Smooth muscle cell (in vitro differentiated cells): ENCODE measurements at regions not wholly inside any gene's neighbourhood (a gene's known extent, or its start where the extent isn't known, plus 50 kb on each side); places are given as distances from the start of the nearest gene placed in this dataset.

Experiments
- DNase-seq: peaks from one replicate; lab custom pipeline; 2025; ENCODE audit not compliant: unreplicated experiment; lab: John Stamatoyannopoulos, UW
- H2AFZ ChIP-seq: fragments of 200-600 bp; sonication (generic); 2 replicates; pipeline ENCODE4 v1.6.0; 2016; ENCODE audit warnings: antibody characterized with exemption, low read depth, mild to moderate bottlenecking
- H3F3A ChIP-seq: fragments of 200-600 bp; sonication (generic); 2 replicates; pipeline ENCODE4 v1.6.0; 2017; ENCODE audit warnings: antibody characterized with exemption, low read depth
- H3K27ac ChIP-seq: fragments of 200-600 bp; sonication (generic); 2 replicates; pipeline ENCODE4 v1.5.1; 2016; ENCODE audit warnings: low read depth, mild to moderate bottlenecking
- H3K27me3 ChIP-seq: fragments of 200-600 bp; sonication (generic); 2 replicates; pipeline ENCODE4 v1.6.1; 2016; ENCODE audit warnings: low read depth, mild to moderate bottlenecking
- H3K36me3 ChIP-seq: fragments of 200-600 bp; sonication (generic); 2 replicates; pipeline ENCODE4 v1.5.1; 2016; ENCODE audit warnings: low read depth
- H3K4me1 ChIP-seq: fragments of 200-600 bp; sonication (generic); 2 replicates; pipeline ENCODE4 v1.5.1; 2016; ENCODE audit warnings: low read depth
- H3K4me2 ChIP-seq: fragments of 200-600 bp; sonication (generic); 2 replicates; pipeline ENCODE4 v1.6.0; 2016; ENCODE audit warnings: mild to moderate bottlenecking
- H3K4me3 ChIP-seq: fragments of 200-600 bp; sonication (generic); 2 replicates; pipeline ENCODE4 v1.5.1; 2016; ENCODE audit warnings: mild to moderate bottlenecking
- H3K79me2 ChIP-seq: fragments of 200-600 bp; sonication (generic); 2 replicates; pipeline ENCODE4 v1.6.0; 2016; ENCODE audit warnings: low read depth, mild to moderate bottlenecking
- H3K9ac ChIP-seq: fragments of 200-600 bp; sonication (generic); 2 replicates; pipeline ENCODE4 v1.6.0; 2016; ENCODE audit warnings: low read depth
- H3K9me3 ChIP-seq: fragments of 200-600 bp; sonication (generic); replicated peaks from 2 replicates; pipeline ENCODE4 v1.5.1; 2016; ENCODE audit warnings: low read depth
- H4K20me1 ChIP-seq: fragments of 200-600 bp; sonication (generic); 2 replicates; pipeline ENCODE4 v1.6.0; 2016; ENCODE audit warnings: low read depth
- CTCF ChIP-seq: fragments of 200-600 bp; sonication (generic); IDR thresholded peaks from 2 replicates; pipeline ENCODE4 v1.5.1; 2017; ENCODE audit warnings: borderline replicate concordance, mild to moderate bottlenecking, antibody characterized with exemption; ENCODE audit not compliant: insufficient read depth, poor library complexity, severe bottlenecking
- WGBS: methylation state at CpG from one replicate; pipeline ENCODE4 v1.1.7; 2016; ENCODE audit warnings: low lambda C conversion rate; 5-methylcytosine and 5-hydroxymethylcytosine counted together

GRCh38 chr11:34812905-34813576 lies 103.1 kb downstream of the APIP start:
- Histone ChIP-seq H3K36me3 (peaks cover 8% of the 10 kb centered on the region), H4K20me1 (no peaks in the 10 kb centered on the region), H3K79me2 (no peaks in the 10 kb centered on the region), H2AFZ (no peak overlapping the region), H3K4me2 (no peak overlapping the region), H3K27me3 (no peaks in the 10 kb centered on the region), H3K27ac (no peak overlapping the region), H3F3A (no peaks in the 10 kb centered on the region), H3K4me1 (no peaks in the 10 kb centered on the region), H3K4me3 (no peak overlapping the region), H3K9ac (no peak overlapping the region), H3K9me3 (peaks cover 5% of the 10 kb centered on the region)
- no peak for TF ChIP-seq CTCF
- 97% methylated on average over 1 of the region's 1 CpG for WGBS
- DNase-seq, result no peak

- H3K4me1 ChIP-seq, result no peaks in the 10 kb centered on the region
- H3K79me2 ChIP-seq, result no peaks in the 10 kb centered on the region
- H4K20me1 ChIP-seq, result no peaks in the 10 kb centered on the region
- peaks cover 5% of the 10 kb centered on the region for H3K9me3 ChIP-seq
- TF ChIP-seq CTCF, result no peak
- H3K4me3 ChIP-seq, result no peak overlapping the region
- no peaks in the 10 kb centered on the region for H3F3A ChIP-seq
- no peak overlapping the region for H3K9ac ChIP-seq
- no peak overlapping the region for H2AFZ ChIP-seq
- no peak for DNase-seq
- H3K4me2 ChIP-seq, result no peak overlapping the region
- 97% methylated on average over 3 of the region's 3 CpGs for WGBS
- no peak overlapping the region for H3K27ac ChIP-seq
- H3K36me3 ChIP-seq, result peaks cover 8% of the 10 kb centered on the region
- no peaks in the 10 kb centered on the region for H3K27me3 ChIP-seq
These were observed 104.3 kb downstream of the APIP start for GRCh38 chr11:34811858-34812257.

DNA sequence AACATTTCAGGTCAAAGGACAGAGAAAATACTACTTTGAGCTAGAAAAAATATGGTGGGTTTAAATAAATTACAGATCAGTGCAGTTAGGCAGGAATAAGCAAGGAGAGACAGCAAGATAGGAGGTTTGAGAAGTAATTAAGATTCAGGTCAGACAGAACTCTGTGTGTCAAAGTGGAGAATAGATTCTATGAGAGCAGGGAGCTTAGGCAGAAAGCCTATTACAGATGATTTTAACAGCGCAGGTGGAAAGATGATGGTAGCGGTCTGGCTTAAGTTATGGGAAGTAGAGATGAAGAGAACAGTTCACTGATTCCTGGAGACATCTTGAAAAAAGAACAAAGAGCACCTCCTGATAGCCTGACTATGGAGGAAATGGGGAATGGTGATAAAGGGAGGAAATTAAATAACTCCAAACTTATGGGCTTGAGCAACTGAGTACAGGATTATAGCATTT lies 106.0 kb downstream of the APIP start:
- Histone ChIP-seq H2AFZ (no peak overlapping the region), H4K20me1 (no peaks in the 10 kb centered on the region), H3K27me3 (no peaks in the 10 kb centered on the region), H3F3A (no peaks in the 10 kb centered on the region), H3K27ac (peak overlapping the region; percentile 35), H3K4me2 (no peak overlapping the region), H3K9me3 (peaks cover 5% of the 10 kb centered on the region), H3K79me2 (no peaks in the 10 kb centered on the region), H3K4me1 (no peaks in the 10 kb centered on the region), H3K9ac (no peak overlapping the region), H3K36me3 (peaks cover 6% of the 10 kb centered on the region), H3K4me3 (no peak overlapping the region)
- DNase-seq, result no peak
- no peak for TF ChIP-seq CTCF
- WGBS, result 98% methylated on average over 2 of the region's 2 CpGs
